BLaER1 treated with 17β-estradiol and CSF1 and Interleukin-3, amounts not matched to agents 10 nM and 100 nM (cell line): ENCODE measurements at regions not wholly inside any gene's neighbourhood (a gene's known extent, or its start where the extent isn't known, plus 50 kb on each side); places are given as distances from the start of the nearest gene placed in this dataset.

Experiments
- H3K27ac ChIP-seq, 11 experiments: shearing (Covaris generic); formaldehyde crosslinking; 2 replicates each; pipeline ENCODE4 v1.8.1; 2022
- H3K27me3 ChIP-seq, 11 experiments: shearing (Covaris generic); formaldehyde crosslinking; 2 replicates each; pipeline ENCODE4 v1.8.1; 2022
- H3K36me3 ChIP-seq, 11 experiments: shearing (Covaris generic); formaldehyde crosslinking; 2 replicates each; pipeline ENCODE4 v1.8.1; 2022
- H3K4me1 ChIP-seq, 10 experiments: shearing (Covaris generic); formaldehyde crosslinking; 2 replicates each; pipeline ENCODE4 v1.8.1; 2022
- H3K4me2 ChIP-seq, 11 experiments: shearing (Covaris generic); formaldehyde crosslinking; 2 replicates each; pipeline ENCODE4 v1.8.1; 2022
- H3K4me3 ChIP-seq, 10 experiments: shearing (Covaris generic); formaldehyde crosslinking; 2 replicates each; pipeline ENCODE4 v1.8.1; 2022
- H3K9ac ChIP-seq, 11 experiments: shearing (Covaris generic); formaldehyde crosslinking; 2 replicates each; pipeline ENCODE4 v1.8.1; 2022
- H3K9me3 ChIP-seq, 11 experiments: shearing (Covaris generic); formaldehyde crosslinking; replicated peaks in 1 of 11; 2 replicates each; pipeline ENCODE4 v1.8.1; 2022
- H4K20me1 ChIP-seq, 11 experiments: shearing (Covaris generic); formaldehyde crosslinking; 2 replicates each; pipeline ENCODE4 v1.8.1; 2022
- Cebpa-rat ChIP-seq, 11 experiments: shearing (Covaris generic); IDR thresholded peaks; 2 replicates each; pipeline ENCODE4 v1.8.1; 2022

- Histone ChIP-seq H3K9me3 (peaks cover 27 to 46% (median 35%) of the 10 kb centered on the region in 11 experiments), H3K4me1 (no peaks in the 10 kb centered on the region), H3K27me3 (no peaks in the 10 kb centered on the region), H3K27ac (no peak overlapping the region; a peak in 1 of 22 replicates), H3K36me3 (no peaks in the 10 kb centered on the region), H4K20me1 (no peaks in the 10 kb centered on the region), H3K4me2 (no peak overlapping the region; a peak in 1 of 22 replicates), H3K9ac (no peak overlapping the region), H3K4me3 (no peak overlapping the region)
- TF ChIP-seq Cebpa-rat (IDR thresholded peaks at IDR 0.05), result no peak
Observed at GRCh38 chr17:70987867-70988340, 818.6 kb downstream of the KCNJ2 start.

DNA sequence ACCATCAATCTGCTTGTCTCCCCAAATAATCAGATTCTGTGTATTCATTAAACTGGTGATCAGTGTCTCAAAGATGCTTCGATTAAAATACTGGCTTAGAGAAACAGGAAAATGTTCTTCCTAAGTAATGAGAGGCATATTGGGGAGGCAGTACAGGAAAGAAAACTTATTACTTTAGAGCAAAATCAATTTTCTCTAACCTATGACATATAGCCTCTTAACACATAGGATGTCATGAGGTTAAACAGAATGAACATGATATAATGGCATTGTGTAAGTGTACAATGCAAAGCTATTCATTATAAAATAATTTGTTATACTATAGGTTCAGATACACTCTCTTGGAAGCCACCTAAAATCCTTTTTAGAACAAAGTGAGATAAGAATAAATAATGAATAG lies 819.3 kb downstream of the KCNJ2 start:
- Histone ChIP-seq H3K4me1 (no peaks in the 10 kb centered on the region), H3K9me3 (peaks cover 24 to 46% (median 38%) of the 10 kb centered on the region in 11 experiments), H4K20me1 (no peaks in the 10 kb centered on the region), H3K4me2 (no peak overlapping the region), H3K4me3 (no peak overlapping the region), H3K27me3 (no peaks in the 10 kb centered on the region), H3K9ac (no peak overlapping the region), H3K27ac (no peak overlapping the region; a peak in 1 of 22 replicates), H3K36me3 (no peaks in the 10 kb centered on the region)
- no peak for TF ChIP-seq Cebpa-rat (IDR thresholded peaks at IDR 0.05)

DNA sequence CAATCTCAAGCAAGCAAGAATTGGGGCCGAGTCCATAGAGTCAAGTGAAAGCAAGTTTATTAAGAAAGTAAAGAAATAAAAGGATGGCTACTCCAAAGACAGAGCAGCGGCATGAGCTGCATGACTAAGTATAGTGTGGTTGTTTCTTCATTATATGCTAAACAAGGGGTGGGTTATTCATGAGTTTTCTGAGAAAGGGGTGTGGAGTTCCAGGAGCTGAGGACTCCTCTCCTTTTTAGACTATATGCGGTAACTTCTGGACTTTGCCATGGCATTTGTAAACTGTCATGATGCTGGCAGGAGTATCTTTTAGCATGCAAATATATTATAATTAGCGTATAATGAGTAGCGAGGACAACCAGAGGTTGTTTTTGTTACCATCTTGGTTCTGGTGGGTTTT lies 819.9 kb downstream of the KCNJ2 start:
- H3K27ac ChIP-seq, result no peak overlapping the region
- no peaks in the 10 kb centered on the region for H3K36me3 ChIP-seq
- no peak for TF ChIP-seq Cebpa-rat (IDR thresholded peaks at IDR 0.05)
- H3K27me3 ChIP-seq, result no peaks in the 10 kb centered on the region
- H3K9ac ChIP-seq, result no peak overlapping the region
- no peak overlapping the region for H3K4me2 ChIP-seq
- H3K4me3 ChIP-seq, result no peak overlapping the region
- no peaks in the 10 kb centered on the region for H3K4me1 ChIP-seq
- H3K9me3 ChIP-seq, result peaks cover 18 to 46% (median 32%) of the 10 kb centered on the region in 11 experiments
- H4K20me1 ChIP-seq, result no peaks in the 10 kb centered on the region

DNA sequence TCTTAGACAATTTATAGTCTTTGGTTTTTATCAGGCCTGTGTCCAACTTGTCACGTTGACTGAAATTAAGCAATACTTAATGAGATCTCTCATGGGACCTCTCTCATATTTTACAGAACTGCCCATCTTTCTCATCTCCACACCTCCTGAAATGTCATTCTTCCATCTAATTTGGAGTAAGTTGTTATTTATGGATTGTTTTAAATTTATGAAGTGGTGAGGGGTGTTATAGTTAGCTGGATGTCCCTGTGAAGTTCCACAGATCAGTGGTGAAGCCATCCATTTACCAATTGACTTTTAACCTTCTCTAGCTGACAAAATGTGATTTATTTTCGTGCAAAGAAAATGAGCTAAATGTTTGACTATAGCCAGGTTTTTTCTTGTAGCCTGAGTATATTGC lies 824.9 kb downstream of the KCNJ2 start:
- Histone ChIP-seq H3K4me1 (no peaks in the 10 kb centered on the region), H3K9ac (no peak overlapping the region), H3K27me3 (no peaks in the 10 kb centered on the region), H3K36me3 (no peaks in the 10 kb centered on the region), H3K27ac (no peak overlapping the region), H4K20me1 (no peaks in the 10 kb centered on the region), H3K9me3 (peaks cover 5 to 31% (median 14%) of the 10 kb centered on the region in 11 experiments; a peak in 19 of 22 replicates), H3K4me2 (no peak overlapping the region), H3K4me3 (no peak overlapping the region)
- TF ChIP-seq Cebpa-rat (IDR thresholded peaks at IDR 0.05), result no peak

GRCh38 chr17:70995997-70996396 lies 826.7 kb downstream of the KCNJ2 start:
- Histone ChIP-seq H3K9ac (no peak overlapping the region), H4K20me1 (no peaks in the 10 kb centered on the region), H3K4me1 (no peaks in the 10 kb centered on the region), H3K27me3 (no peaks in the 10 kb centered on the region), H3K27ac (no peak overlapping the region), H3K4me3 (no peak overlapping the region), H3K4me2 (no peak overlapping the region), H3K9me3 (peaks cover 5 to 31% (median 14%) of the 10 kb centered on the region in 11 experiments; a peak in 19 of 22 replicates), H3K36me3 (no peaks in the 10 kb centered on the region)
- no peak for TF ChIP-seq Cebpa-rat (IDR thresholded peaks at IDR 0.05)

DNA sequence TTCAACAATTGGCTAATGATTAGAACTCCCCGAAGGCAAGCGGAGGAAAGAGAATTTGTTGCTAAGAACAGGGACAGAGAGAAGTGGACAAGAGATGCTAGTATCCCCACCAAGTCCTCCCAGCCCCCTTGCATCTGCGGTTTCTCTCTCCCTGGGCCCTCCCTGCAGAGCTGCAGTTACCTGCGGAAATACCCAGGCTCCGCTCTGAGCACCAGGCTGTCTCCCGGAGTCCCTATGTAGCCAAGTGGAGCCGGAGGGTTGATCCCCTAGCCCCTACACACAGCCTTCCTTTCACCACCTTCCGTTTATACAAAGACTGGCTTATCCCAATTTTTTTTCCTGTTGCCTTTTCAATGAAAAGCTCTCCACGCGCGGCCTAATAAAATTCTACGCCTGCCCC lies 834.4 kb downstream of the KCNJ2 start:
- H3K36me3 ChIP-seq, result no peaks in the 10 kb centered on the region
- no peak overlapping the region for H3K27ac ChIP-seq
- peaks cover 0 to 8% (median 0%) of the 10 kb centered on the region in 11 experiments; a peak in 2 of 22 replicates for H3K9me3 ChIP-seq
- no peak overlapping the region for H3K9ac ChIP-seq
- H3K4me2 ChIP-seq, result no peak overlapping the region
- H3K4me1 ChIP-seq, result no peaks in the 10 kb centered on the region
- H3K4me3 ChIP-seq, result no peak overlapping the region
- no peaks in the 10 kb centered on the region for H3K27me3 ChIP-seq
- no peak for TF ChIP-seq Cebpa-rat (IDR thresholded peaks at IDR 0.05)
- no peaks in the 10 kb centered on the region for H4K20me1 ChIP-seq

- no peaks in the 10 kb centered on the region for H4K20me1 ChIP-seq
- TF ChIP-seq Cebpa-rat (IDR thresholded peaks at IDR 0.05), result no peak
- peaks cover 0 to 8% (median 0%) of the 10 kb centered on the region in 11 experiments; a peak in 2 of 22 replicates for H3K9me3 ChIP-seq
Observed at GRCh38 chr17:71004413-71004812, 835.1 kb downstream of the KCNJ2 start.

DNA sequence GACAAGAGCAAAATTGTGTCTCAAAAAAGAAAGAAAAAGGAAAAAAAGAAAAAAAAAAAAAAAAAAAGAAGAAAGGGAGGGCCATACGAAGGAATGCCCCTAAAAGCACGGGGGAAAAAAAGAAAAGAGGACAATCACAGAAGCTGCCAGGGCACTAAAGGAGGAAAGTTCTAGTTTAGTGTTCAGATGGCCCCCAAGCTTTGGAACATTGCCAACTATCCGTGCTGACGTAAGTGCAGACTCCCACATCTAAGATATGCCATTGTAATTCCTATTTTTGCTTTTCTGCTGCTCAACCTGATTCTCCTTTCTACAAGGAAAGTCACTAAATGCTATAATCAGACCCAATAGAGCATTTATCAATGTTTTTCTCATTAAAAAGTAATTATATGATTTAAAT lies 842.1 kb downstream of the KCNJ2 start:
- Histone ChIP-seq H3K4me2 (no peak overlapping the region), H3K36me3 (no peaks in the 10 kb centered on the region), H4K20me1 (no peaks in the 10 kb centered on the region), H3K9ac (no peak overlapping the region), H3K27me3 (no peaks in the 10 kb centered on the region), H3K4me1 (no peaks in the 10 kb centered on the region), H3K9me3 (peaks cover 0 to 6% (median 0%) of the 10 kb centered on the region in 11 experiments; a peak in 2 of 22 replicates), H3K4me3 (no peak overlapping the region), H3K27ac (no peak overlapping the region)
- TF ChIP-seq Cebpa-rat (IDR thresholded peaks at IDR 0.05), result no peak

More at GRCh38 chr17:71004413-71004812, 835.1 kb downstream of the KCNJ2 start:
- Histone ChIP-seq H3K9ac (no peak overlapping the region), H3K4me3 (no peak overlapping the region), H3K4me1 (no peaks in the 10 kb centered on the region), H3K36me3 (no peaks in the 10 kb centered on the region), H3K27me3 (no peaks in the 10 kb centered on the region), H3K4me2 (no peak overlapping the region), H3K27ac (no peak overlapping the region)

DNA sequence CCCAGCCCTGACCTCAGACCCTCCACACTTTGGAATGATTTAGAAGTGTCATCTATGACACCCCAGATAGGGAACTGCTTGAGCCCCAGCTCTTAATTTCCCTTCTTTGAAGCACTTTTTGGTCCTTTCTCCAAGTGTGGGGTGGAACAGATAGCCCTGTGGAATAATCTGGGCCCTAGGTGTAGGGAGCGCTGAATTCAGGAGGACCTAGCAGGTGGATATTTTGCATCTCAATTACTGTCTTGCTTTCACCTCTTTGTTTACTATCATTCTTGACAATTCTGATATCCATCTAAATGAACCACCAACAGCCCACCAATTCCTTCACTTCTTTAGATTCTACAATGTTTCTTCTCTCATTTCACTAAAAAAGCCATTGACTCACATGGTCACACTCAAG lies 850.4 kb downstream of the KCNJ2 start:
- Histone ChIP-seq H3K4me2 (no peak overlapping the region), H4K20me1 (no peaks in the 10 kb centered on the region), H3K4me3 (no peak overlapping the region), H3K9me3 (no peaks in the 10 kb centered on the region), H3K9ac (no peak overlapping the region), H3K27me3 (no peaks in the 10 kb centered on the region), H3K27ac (no peak overlapping the region), H3K4me1 (peaks cover 0 to 5% (median 0%) of the 10 kb centered on the region in 10 experiments; a peak in 1 of 20 replicates), H3K36me3 (no peaks in the 10 kb centered on the region)
- TF ChIP-seq Cebpa-rat (IDR thresholded peaks at IDR 0.05), result no peak

- H3K9me3 ChIP-seq, result no peaks in the 10 kb centered on the region
- H3K27ac ChIP-seq, result no peak overlapping the region
- H3K36me3 ChIP-seq, result no peaks in the 10 kb centered on the region
- no peak for TF ChIP-seq Cebpa-rat (IDR thresholded peaks at IDR 0.05)
- no peak overlapping the region for H3K9ac ChIP-seq
- peaks cover 0 to 5% (median 0%) of the 10 kb centered on the region in 10 experiments; a peak in 1 of 20 replicates for H3K4me1 ChIP-seq
- H3K27me3 ChIP-seq, result no peaks in the 10 kb centered on the region
- H3K4me2 ChIP-seq, result no peak overlapping the region
- H3K4me3 ChIP-seq, result no peak overlapping the region
- no peaks in the 10 kb centered on the region for H4K20me1 ChIP-seq
Observed at GRCh38 chr17:71022758-71023157, 853.4 kb downstream of the KCNJ2 start.
